ENCODE measurements at regions not wholly inside any gene's neighbourhood (a gene's known extent, or its start where the extent isn't known, plus 50 kb on each side); places are given as distances from the start of the nearest gene placed in this dataset.

DNA sequence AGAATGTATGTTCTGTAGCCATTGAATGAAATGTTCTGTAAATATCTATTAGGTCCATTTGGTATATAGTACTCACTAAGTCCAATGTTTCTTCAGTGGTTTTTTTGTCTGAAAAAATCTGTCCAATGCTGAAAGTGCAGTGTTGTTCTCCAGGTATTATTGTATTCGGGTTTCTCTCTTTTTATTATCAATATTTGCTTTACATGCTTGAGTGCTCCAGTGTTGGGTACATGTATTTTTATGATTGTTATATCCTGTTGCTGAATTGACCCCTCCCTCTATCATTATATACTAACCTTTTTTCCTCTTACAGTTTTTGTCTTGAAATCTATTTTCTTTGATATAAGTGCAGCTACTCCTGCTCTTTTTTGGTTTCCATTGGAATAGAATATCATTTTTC, 382.2 kb downstream of the CCER1 start:
- TF ChIP-seq, protein P1, sequence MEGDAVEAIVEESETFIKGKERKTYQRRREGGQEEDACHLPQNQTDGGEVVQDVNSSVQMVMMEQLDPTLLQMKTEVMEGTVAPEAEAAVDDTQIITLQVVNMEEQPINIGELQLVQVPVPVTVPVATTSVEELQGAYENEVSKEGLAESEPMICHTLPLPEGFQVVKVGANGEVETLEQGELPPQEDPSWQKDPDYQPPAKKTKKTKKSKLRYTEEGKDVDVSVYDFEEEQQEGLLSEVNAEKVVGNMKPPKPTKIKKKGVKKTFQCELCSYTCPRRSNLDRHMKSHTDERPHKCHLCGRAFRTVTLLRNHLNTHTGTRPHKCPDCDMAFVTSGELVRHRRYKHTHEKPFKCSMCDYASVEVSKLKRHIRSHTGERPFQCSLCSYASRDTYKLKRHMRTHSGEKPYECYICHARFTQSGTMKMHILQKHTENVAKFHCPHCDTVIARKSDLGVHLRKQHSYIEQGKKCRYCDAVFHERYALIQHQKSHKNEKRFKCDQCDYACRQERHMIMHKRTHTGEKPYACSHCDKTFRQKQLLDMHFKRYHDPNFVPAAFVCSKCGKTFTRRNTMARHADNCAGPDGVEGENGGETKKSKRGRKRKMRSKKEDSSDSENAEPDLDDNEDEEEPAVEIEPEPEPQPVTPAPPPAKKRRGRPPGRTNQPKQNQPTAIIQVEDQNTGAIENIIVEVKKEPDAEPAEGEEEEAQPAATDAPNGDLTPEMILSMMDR (IDR thresholded peaks at IDR 0.05; ENCODE audit: insufficient read depth, low read depth, low read length) = no peak
- ChIA-PET POLR2A (no interaction called here), CTCF (no interaction called here)

DNA sequence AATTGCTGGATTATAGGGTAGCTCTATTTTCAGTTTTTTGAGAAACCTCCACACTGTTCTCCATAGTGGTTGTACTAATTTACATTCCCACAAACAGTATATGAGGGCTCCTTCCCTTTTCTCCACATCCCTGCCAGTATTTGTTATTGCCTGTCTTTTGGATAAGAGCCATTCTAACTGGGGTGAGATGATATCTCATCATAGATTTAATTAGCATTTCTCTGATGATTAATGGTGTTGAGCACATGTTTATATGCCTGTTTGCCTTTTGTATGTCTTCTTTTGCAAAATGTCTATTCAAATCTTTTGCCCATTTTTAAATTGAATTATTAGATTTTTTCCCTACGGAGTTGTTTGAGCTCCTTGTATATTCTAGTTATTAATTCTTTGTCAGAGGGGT, 385.3 kb downstream of the CCER1 start:
- ChIA-PET POLR2A (no interaction called here), CTCF (no interaction called here)
- TF ChIP-seq, protein P1 (IDR thresholded peaks at IDR 0.05; ENCODE audit: insufficient read depth, low read depth, low read length) = no peak
- H3K4me3 ChIP-seq (ENCODE audit: low read depth, low read length) = no peak overlapping the region
- DNase-seq (ENCODE audit: low read depth) = no peak
- H3K36me3 ChIP-seq (ENCODE audit: control insufficient read depth, insufficient read depth, low read length) = no peaks in the 10 kb centered on the region
- no peaks in the 10 kb centered on the region for H3K27me3 ChIP-seq (ENCODE audit: control insufficient read depth, insufficient read depth, low read length)

More for the DNA sequence above, 382.2 kb downstream of the CCER1 start:
- H3K27me3 ChIP-seq (ENCODE audit: control insufficient read depth, insufficient read depth, low read length) = no peaks in the 10 kb centered on the region
- no peak for DNase-seq (ENCODE audit: low read depth)
- H3K4me3 ChIP-seq (ENCODE audit: low read depth, low read length) = no peak overlapping the region
- H3K36me3 ChIP-seq (ENCODE audit: control insufficient read depth, insufficient read depth, low read length) = no peaks in the 10 kb centered on the region

DNA sequence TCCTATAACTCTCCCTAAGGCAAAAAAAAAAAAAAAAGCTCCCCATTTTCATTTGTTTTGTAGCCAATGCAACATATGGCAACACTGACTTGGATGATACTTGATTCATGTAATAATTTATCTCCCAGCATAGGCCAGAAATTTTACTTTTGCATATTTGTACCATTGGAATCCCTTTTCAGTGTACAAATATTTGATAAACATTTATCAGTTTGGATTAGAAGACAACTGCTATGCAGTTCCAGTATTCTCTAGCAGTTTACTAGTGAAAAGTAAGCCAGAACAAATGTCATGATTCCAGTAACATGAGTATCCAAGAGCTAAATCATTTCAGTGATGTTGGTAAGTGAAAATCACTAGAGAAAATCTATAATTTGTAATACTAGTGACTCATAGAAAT, 392.3 kb downstream of the CCER1 start:
- ChIA-PET POLR2A (no interaction called here), CTCF (no interaction called here)
- DNase-seq (ENCODE audit: low read depth) = no peak
- TF ChIP-seq, protein P1 (IDR thresholded peaks at IDR 0.05; ENCODE audit: insufficient read depth, low read depth, low read length) = no peak
- Histone ChIP-seq H3K27me3 (ENCODE audit: control insufficient read depth, insufficient read depth, low read length) (no peaks in the 10 kb centered on the region), H3K4me3 (ENCODE audit: low read depth, low read length) (no peak overlapping the region), H3K36me3 (ENCODE audit: control insufficient read depth, insufficient read depth, low read length) (no peaks in the 10 kb centered on the region)

DNA sequence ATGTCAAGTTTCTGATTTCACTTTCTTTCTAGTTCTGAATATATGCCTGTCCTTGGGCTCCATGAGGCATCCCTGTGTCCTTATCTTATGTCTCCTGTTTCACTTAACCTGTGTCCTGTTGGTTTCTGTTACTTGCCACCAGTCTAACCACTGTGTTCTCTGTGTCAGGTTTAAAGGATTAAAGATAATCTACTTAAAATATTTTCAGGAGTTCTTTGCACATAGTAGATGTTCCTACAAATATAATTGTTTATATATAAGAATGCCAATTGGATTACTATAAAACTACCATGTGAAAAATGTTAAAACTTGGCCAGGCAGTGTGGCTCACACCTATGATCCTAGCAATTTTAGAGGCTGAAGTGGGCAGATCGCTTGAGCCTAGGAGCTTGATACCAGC, 406.4 kb downstream of the CCER1 start:
- no peaks in the 10 kb centered on the region for H3K36me3 ChIP-seq (ENCODE audit: control insufficient read depth, insufficient read depth, low read length)
- CTCF ChIA-PET = no interaction called here
- no peak for DNase-seq (ENCODE audit: low read depth)
- H3K27me3 ChIP-seq (ENCODE audit: control insufficient read depth, insufficient read depth, low read length) = no peaks in the 10 kb centered on the region
- H3K4me3 ChIP-seq (ENCODE audit: low read depth, low read length) = no peak overlapping the region
- POLR2A ChIA-PET = no interaction called here
- TF ChIP-seq, protein P1 (IDR thresholded peaks at IDR 0.05; ENCODE audit: insufficient read depth, low read depth, low read length) = no peak

DNA sequence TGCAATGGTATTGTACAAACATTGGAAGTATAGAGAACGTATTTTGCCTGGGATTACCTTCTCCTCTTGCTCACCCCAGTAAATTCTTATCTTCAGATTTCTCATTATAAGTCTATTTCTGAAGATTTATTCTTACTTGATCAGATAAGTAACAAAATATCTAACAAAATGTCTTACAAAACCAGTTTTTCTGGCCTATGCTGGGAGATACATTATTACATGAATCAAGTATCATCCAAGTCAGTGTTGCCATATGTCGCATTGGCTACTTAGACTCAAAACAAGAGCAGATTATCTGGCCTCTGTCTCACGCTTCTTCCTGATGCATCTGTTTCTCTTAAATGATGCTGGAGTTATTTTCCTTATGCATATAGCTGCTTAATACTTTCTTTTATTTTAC, 408.5 kb downstream of the CCER1 start:
- DNase-seq (ENCODE audit: low read depth) = no peak
- Histone ChIP-seq H3K36me3 (ENCODE audit: control insufficient read depth, insufficient read depth, low read length) (no peaks in the 10 kb centered on the region), H3K4me3 (ENCODE audit: low read depth, low read length) (no peak overlapping the region), H3K27me3 (ENCODE audit: control insufficient read depth, insufficient read depth, low read length) (no peaks in the 10 kb centered on the region)
- POLR2A ChIA-PET = no interaction called here
- TF ChIP-seq, protein P1 (IDR thresholded peaks at IDR 0.05; ENCODE audit: insufficient read depth, low read depth, low read length) = no peak
- CTCF ChIA-PET = no interaction called here

Measured in BJ (cell line).